Stimulated activated CD8-positive, alpha-beta memory T cell treated with anti-CD3 and anti-CD28 coated beads, Interleukin-2, amount 100 ng/mL, for 48 hours (primary cell): ENCODE measurements at regions not wholly inside any gene's neighbourhood (a gene's known extent, or its start where the extent isn't known, plus 50 kb on each side); places are given as distances from the start of the nearest gene placed in this dataset.
A peak's percentile ranks its signal among the peaks of the same experiment; 100 is the strongest.

Experiments
- DNase-seq, 2 donors: peaks; one replicate each; pipeline ENCODE4 v3.0.0-alpha.2; 2020; ENCODE audit warnings: low read depth in 2 of 2

DNA sequence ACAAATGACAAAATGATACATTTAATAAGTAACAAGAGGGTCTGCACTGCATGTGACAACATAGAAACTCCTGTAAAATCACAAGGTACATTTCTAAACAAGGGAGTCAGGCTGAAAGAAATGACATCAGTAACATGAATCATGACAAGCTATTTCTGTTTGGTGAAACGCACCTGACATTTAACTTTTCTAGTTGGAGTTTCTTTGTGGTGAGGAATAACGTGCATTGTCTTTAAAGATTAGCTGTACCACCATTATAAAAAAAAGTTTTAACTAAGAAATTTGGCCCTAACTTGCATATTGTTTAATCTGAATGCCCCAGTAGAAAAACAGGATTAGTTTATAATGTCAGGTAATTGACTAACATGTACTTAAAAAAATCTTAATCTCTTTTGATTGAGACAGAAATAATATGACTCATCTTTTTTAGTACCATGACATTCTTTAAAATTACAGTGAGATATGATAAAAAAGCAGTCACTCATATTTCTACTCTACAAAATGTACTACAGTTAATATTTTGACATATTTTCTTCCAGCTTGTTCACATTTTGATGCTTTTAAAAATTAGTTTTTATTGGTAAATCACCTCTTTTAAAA lies 418.2 kb downstream of the KLF12 start:
- DNase-seq = no peak

DNA sequence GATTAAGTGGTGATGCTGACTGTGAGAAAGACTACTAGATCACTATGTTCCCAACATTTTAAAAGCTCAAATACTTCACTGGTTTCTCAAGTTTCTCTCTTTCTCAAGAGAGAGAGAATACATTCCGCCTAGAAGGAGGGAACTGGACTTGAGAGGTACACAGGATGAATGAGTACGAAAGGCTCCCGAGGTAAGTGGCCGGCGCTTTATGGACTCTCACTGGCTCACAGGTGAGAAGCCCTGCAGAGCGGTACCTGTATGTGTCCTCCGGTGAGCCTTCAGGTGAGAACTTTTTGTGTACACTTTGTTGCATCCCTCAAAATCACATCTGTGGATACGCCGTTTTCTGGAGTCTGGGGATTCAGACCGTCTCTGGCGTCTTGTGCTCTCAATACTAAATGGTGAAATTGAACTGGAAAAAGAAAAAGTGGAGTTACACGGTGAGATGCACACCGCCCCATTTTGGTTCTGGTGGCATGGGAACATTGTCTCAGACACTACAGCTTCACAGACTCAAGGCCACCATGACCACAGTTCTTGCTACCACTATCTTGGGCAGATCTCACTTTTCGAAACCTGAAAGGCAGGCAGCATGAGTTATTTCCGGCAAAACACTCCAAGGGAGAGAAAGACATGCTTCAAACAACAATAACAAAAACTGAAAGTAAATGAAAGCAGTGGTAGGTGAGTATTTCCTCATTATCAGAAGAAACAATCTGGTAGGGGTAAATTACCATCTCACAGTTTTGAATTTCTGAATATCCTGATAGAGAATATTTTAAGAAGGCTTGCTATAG lies 418.9 kb downstream of the KLF12 start:
- DNase-seq = peak in 1 of 2 donors; percentile 28

- no peak for DNase-seq
Observed at GRCh38 chr13:73714522-73714921, 419.7 kb downstream of the KLF12 start.

- DNase-seq = no peak
Observed at GRCh38 chr13:73708393-73708985, 425.7 kb downstream of the KLF12 start.

DNA sequence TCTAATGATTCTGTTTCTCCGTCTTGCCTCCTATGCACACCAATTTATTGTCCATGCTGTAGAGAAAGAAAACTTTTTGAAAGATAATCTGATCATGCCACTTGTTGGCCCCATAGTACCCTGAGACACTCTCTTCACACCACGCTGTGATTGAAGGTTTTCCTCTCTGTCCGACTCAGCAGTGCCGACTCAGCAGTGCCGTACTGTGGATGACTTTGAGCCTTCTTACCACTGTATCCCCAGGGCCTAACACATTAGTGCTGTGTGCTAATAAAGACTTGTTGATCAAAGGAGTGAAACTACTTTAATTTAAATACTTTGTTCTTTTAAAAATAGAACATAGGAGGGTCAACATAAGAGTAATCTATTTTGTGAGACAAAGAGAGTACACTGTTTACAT lies 429.6 kb downstream of the KLF12 start:
- no peak for DNase-seq

- no peak for DNase-seq
Observed at GRCh38 chr13:73703606-73704005, 430.6 kb downstream of the KLF12 start.

DNA sequence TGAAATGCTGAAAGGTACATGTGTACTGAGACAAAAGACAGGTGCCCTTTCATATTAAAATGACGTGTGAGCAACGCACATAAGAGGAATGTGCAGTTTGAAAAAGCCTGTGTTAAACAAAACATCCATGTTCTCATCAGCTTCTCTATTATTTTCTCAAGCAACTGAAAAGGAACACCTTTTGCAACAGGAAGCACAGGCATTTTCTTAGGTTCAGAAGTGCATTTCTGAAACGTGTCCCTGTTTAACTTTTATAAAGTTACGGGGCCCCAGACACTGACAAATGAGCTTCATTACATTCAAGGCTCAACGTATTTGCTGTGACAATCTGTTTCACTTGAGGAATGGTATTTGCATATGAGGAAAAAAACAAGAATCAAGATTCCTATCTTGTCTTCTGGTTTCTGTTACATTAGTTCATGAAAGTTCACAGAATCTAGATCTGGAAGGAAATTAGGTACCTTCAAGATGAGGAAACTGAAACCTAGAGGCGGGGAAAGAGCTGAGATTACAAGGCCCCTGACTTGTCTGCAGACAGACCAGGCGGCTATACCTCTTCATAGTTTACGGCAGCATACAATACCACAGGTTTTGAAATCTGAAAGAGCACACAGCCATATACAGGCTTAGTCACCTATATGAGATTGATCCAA lies 431.7 kb downstream of the KLF12 start:
- no peak for DNase-seq

- DNase-seq = no peak
Observed at GRCh38 chr13:73701160-73701559, 433.0 kb downstream of the KLF12 start.

GRCh38 chr13:73698859-73699258 lies 435.3 kb downstream of the KLF12 start:
- no peak for DNase-seq

DNA sequence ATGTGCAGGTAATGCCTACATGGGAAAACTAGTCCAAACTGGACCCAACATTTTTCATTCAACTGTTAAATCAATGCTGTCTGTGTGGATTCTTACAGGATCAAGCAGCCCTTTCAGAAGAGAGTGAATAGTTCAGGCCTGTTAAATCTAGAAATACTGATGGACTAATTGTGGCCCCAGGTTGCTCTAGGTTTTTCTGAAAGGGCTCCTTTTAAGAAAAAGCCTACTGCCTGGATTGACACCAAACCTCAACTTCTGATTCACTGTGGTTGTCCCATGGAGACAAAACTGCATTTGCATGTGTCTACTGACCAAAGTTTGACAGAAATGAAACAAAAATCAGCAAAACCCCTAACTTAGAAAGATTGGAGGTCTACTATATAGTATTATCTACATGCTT lies 437.0 kb downstream of the KLF12 start:
- no peak for DNase-seq

DNA sequence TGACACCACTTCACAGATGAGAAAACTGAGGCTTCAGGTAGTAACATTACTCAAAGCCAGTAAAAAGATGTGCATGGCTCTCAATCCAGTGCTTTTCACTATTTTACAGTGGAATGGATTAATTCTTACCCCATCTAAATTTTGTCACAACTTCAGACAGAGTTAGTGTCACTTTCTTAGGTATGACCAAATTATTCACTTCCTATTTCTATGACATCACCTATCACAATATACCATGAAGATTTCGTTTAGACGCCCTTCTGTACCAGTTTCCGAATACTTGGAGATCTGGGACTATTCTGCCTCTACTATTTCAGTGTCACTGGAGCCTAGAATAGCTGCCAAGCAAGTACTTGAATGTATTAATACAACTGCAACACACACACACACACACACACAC lies 437.5 kb downstream of the KLF12 start:
- DNase-seq = no peak

- no peak for DNase-seq
Observed at GRCh38 chr13:73696271-73696670, 437.9 kb downstream of the KLF12 start.

- no peak for DNase-seq
Observed at GRCh38 chr13:73695325-73695724, 438.9 kb downstream of the KLF12 start.

GRCh38 chr13:73693215-73693614 lies 441.0 kb downstream of the KLF12 start:
- DNase-seq = no peak

- DNase-seq = no peak
Observed at GRCh38 chr13:73691891-73692290, 442.3 kb downstream of the KLF12 start.

GRCh38 chr13:73687929-73688328 lies 446.3 kb downstream of the KLF12 start:
- no peak for DNase-seq

GRCh38 chr13:73687087-73687486 lies 447.1 kb downstream of the KLF12 start:
- no peak for DNase-seq

- DNase-seq = no peak
Observed at GRCh38 chr13:73684750-73685149, 449.5 kb downstream of the KLF12 start.

DNA sequence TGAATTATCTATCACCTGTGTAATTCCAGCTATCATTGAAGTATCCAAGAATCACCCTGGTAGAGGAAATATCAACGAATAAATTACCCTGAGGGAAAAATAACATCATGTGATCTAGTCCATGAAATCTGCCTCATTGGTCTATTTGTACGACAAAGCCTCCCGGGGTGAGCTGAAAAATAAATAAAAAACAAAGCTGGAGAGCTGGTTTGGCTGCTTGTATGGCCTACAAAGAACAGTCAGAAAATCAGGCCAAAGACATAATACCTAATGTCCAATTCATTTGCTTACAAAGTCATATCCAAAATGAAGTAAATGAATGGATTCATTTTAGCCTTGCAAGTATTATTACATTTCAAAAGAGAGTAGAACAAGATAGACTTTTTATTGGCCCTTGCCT lies 449.9 kb downstream of the KLF12 start:
- DNase-seq = no peak

GRCh38 chr13:73683746-73684145 lies 450.5 kb downstream of the KLF12 start:
- no peak for DNase-seq

DNA sequence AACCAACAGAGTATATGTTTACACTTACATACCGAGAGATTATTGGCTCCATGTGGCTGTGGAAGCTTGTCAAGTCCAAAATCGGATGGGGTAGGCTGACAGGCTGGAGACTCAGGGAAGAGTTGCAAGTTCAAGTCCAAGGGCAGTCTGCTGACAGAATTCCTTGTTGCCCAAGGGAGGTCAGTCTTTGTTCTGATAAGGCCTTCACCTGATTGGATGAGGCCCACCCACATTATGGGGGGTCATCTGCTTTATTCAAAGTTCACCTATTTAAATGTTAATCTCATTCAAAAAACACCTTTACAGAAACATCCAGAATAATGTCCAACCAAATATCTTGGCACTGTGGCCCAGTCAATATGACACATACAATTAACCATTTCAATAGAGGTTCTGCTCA lies 452.4 kb downstream of the KLF12 start:
- DNase-seq = no peak

- no peak for DNase-seq
Observed at GRCh38 chr13:73681015-73681414, 453.2 kb downstream of the KLF12 start.
